ENCODE measurements at regions not wholly inside any gene's neighbourhood (a gene's known extent, or its start where the extent isn't known, plus 50 kb on each side); places are given as distances from the start of the nearest gene placed in this dataset.

DNA sequence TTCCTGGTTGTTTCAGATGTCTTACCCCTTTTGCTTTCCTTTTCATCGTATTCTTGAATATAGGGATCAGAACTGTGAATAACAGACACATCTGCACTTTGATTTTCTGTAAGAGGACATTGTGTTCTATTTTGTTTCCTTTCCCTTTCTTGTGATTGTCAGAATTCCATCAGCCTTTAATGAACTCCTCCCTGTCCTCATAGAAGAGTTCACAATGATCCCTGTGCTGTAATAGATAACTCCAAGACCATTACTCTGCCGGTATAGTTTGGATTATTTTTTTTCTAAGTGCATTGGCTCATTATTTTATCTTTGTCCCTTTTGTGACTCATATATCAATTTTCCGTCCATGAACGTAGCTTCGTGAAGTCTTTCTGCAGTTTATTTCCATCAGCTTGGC is 59.7 kb upstream of the PRDM8 start:
- TF ChIP-seq POLR2A (IDR thresholded peaks at IDR 0.05) = no peak
- TF ChIP-seq, protein P1, sequence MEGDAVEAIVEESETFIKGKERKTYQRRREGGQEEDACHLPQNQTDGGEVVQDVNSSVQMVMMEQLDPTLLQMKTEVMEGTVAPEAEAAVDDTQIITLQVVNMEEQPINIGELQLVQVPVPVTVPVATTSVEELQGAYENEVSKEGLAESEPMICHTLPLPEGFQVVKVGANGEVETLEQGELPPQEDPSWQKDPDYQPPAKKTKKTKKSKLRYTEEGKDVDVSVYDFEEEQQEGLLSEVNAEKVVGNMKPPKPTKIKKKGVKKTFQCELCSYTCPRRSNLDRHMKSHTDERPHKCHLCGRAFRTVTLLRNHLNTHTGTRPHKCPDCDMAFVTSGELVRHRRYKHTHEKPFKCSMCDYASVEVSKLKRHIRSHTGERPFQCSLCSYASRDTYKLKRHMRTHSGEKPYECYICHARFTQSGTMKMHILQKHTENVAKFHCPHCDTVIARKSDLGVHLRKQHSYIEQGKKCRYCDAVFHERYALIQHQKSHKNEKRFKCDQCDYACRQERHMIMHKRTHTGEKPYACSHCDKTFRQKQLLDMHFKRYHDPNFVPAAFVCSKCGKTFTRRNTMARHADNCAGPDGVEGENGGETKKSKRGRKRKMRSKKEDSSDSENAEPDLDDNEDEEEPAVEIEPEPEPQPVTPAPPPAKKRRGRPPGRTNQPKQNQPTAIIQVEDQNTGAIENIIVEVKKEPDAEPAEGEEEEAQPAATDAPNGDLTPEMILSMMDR (IDR thresholded peaks at IDR 0.05) = no peak
